GM21447 (cell line): ENCODE measurements at regions not wholly inside any gene's neighbourhood (a gene's known extent, or its start where the extent isn't known, plus 50 kb on each side); places are given as distances from the start of the nearest gene placed in this dataset.
"Not testable (repeated sequence)": the region's sequence is repeated elsewhere in the genome, so short reads cannot be mapped to it uniquely, and the experiment has no call there.

ENCODE experiments used
- ATAC-seq: cut with Tn5 transposase; IDR thresholded peaks from one replicate; pipeline ENCODE4 v1.9.1; 2021; ENCODE audit not compliant: unreplicated experiment

- ATAC-seq = no peak
These were observed 1361.9 kb downstream of the UQCRFS1 start for GRCh38 chr19:27851002-27851481.

- ATAC-seq = no peak
These were observed 1366.0 kb downstream of the UQCRFS1 start for GRCh38 chr19:27846944-27847343.

GRCh38 chr19:27844261-27844660 lies 1368.7 kb downstream of the UQCRFS1 start:
- ATAC-seq = no peak

- no peak for ATAC-seq
These were observed 1369.1 kb downstream of the UQCRFS1 start for GRCh38 chr19:27843861-27844260.

GRCh38 chr19:27833031-27833430 lies 1379.9 kb downstream of the UQCRFS1 start:
- no peak for ATAC-seq

- no peak for ATAC-seq
These were observed 1384.1 kb downstream of the UQCRFS1 start for GRCh38 chr19:27828829-27829228.

GRCh38 chr19:27824108-27824507 lies 1388.8 kb downstream of the UQCRFS1 start:
- ATAC-seq = no peak

- no peak for ATAC-seq
These were observed 1390.6 kb downstream of the UQCRFS1 start for GRCh38 chr19:27822336-27822735.

- no peak for ATAC-seq
These were observed 1391.4 kb downstream of the UQCRFS1 start for GRCh38 chr19:27821418-27822018.

- no peak for ATAC-seq
These were observed 1397.0 kb downstream of the UQCRFS1 start for GRCh38 chr19:27815985-27816384.

- not testable (repeated sequence) for ATAC-seq
These were observed 1398.1 kb downstream of the UQCRFS1 start for GRCh38 chr19:27814834-27815233.

GRCh38 chr19:27814274-27814673 lies 1398.7 kb downstream of the UQCRFS1 start:
- ATAC-seq = not testable (repeated sequence)

- no peak for ATAC-seq
These were observed 1406.4 kb downstream of the UQCRFS1 start for GRCh38 chr19:27806471-27807070.

- ATAC-seq = no peak
These were observed 1407.1 kb downstream of the UQCRFS1 start for GRCh38 chr19:27805848-27806247.

- ATAC-seq = not testable (repeated sequence)
These were observed 1410.7 kb downstream of the UQCRFS1 start for GRCh38 chr19:27802293-27802692.

- no peak for ATAC-seq
These were observed 1416.4 kb downstream of the UQCRFS1 start for GRCh38 chr19:27796540-27796939.

GRCh38 chr19:27796073-27796472 lies 1416.9 kb downstream of the UQCRFS1 start:
- no peak for ATAC-seq

GRCh38 chr19:27795369-27795768 lies 1417.6 kb downstream of the UQCRFS1 start:
- no peak for ATAC-seq

GRCh38 chr19:27794494-27795042 lies 1418.4 kb downstream of the UQCRFS1 start:
- peak; percentile 3 for ATAC-seq

- ATAC-seq = peak; percentile 90
These were observed 1419.1 kb downstream of the UQCRFS1 start for GRCh38 chr19:27793644-27794493.

GRCh38 chr19:27793128-27793643 lies 1419.8 kb downstream of the UQCRFS1 start:
- ATAC-seq = peak; percentile 73
